ENCODE measurements at regions not wholly inside any gene's neighbourhood (a gene's known extent, or its start where the extent isn't known, plus 50 kb on each side); places are given as distances from the start of the nearest gene placed in this dataset.
A peak's percentile ranks its signal among the peaks of the same experiment; 100 is the strongest.

- H3K9me3 ChIP-seq (ENCODE audit: insufficient read depth in 2 of 2, low read depth in 1 of 2, low read length in 1 of 2): peaks cover 0 to 6% of the 10 kb centered on the region in 2 experiments; a peak in 1 of 4 replicates
- no peak overlapping the region for H4K91ac ChIP-seq (replicated peaks; ENCODE audit: insufficient read length, low read length)
- H3K56ac ChIP-seq (replicated peaks; ENCODE audit: insufficient read length, low read depth, low read length): no peak overlapping the region
- no peak overlapping the region for H3K18ac ChIP-seq (ENCODE audit: extremely low read depth, low read length)
- no peak overlapping the region for H2BK15ac ChIP-seq (ENCODE audit: low read length)
- no peak overlapping the region for H2AK5ac ChIP-seq (ENCODE audit: low read depth, low read length)
- 96% methylated on average over 12 of the region's 12 CpGs; no CpG with 5 or more reads in 1 of the 2 experiments for whole genome bisulfite sequencing, 2 experiments (ENCODE audit: extremely low coverage in 1 of 2, insufficient coverage in 1 of 2, insufficient read length in 1 of 2, insufficient replicate concordance in 2 of 2, low coverage in 1 of 2, low lambda C conversion rate in 2 of 2, missing lambda C conversion rate in 1 of 2)
- H2BK120ac ChIP-seq (replicated peaks; ENCODE audit: low read depth, low read length): no peak overlapping the region
- no peaks in the 10 kb centered on the region for H3K79me2 ChIP-seq (ENCODE audit: control insufficient read depth in 1 of 2, insufficient read depth in 2 of 2, low read length in 2 of 2)
- no peak overlapping the region for H4K5ac ChIP-seq (ENCODE audit: insufficient read length, low read depth, low read length)
- H3K79me1 ChIP-seq (ENCODE audit: low read depth, low read length): no peaks in the 10 kb centered on the region
- CTCF ChIA-PET (ENCODE audit: partially characterized antibody): interaction anchor here (1.0 to 1.4 kb wide), 2 partner anchors 233 to 304 kb away, joined by 3 read pairs; no protein-coding TSS in a partner anchor
- POLR2A ChIA-PET (ENCODE audit: partially characterized antibody): no interaction called here
- FAIRE-seq (no peak), DNase-seq (ENCODE audit: low read depth in 1 of 2, low spot score in 2 of 2) (no peak)
- H2BK12ac ChIP-seq (ENCODE audit: low read depth, low read length): no peak overlapping the region
- H3K4me3 ChIP-seq (ENCODE audit: extremely low read depth in 1 of 4, insufficient read depth in 2 of 4, low read depth in 3 of 4, low read length in 4 of 4): no peak overlapping the region
- no peaks in the 10 kb centered on the region for H4K20me1 ChIP-seq (replicated peaks in 1 of 2; ENCODE audit: control insufficient read depth in 1 of 2, insufficient read depth in 2 of 2, low read length in 2 of 2)
- no peaks in the 10 kb centered on the region for H3K23me2 ChIP-seq (ENCODE audit: low read depth, low read length)
- no peaks in the 10 kb centered on the region for H3K4me1 ChIP-seq (replicated peaks in 1 of 4; ENCODE audit: control insufficient read depth in 3 of 4, insufficient read depth in 4 of 4, low read length in 3 of 4)
- no peak overlapping the region for H3K23ac ChIP-seq (ENCODE audit: insufficient read length)
- H3K27ac ChIP-seq (ENCODE audit: low read depth, low read length): no peak overlapping the region
- 0 out of 2 replicates have a peak overlapping the region, but pooled peaks have one; percentile 51 for H2AFZ ChIP-seq (ENCODE audit: low read length)
- H2BK20ac ChIP-seq (ENCODE audit: low read length): no peak overlapping the region
- peaks cover 0 to 2% (median 0%) of the 10 kb centered on the region in 4 experiments; a peak in 1 of 7 replicates for H3K27me3 ChIP-seq (replicated peaks in 1 of 4; ENCODE audit: control insufficient read depth in 3 of 4, extremely low read depth in 1 of 4, insufficient read depth in 3 of 4, low read length in 3 of 4)
- H3K9ac ChIP-seq (replicated peaks in 1 of 4; ENCODE audit: extremely low read depth in 1 of 4, low read depth in 3 of 4, low read length in 3 of 4): no peak overlapping the region
- peaks cover 0 to 2% (median 0%) of the 10 kb centered on the region in 4 experiments; a peak in 1 of 8 replicates for H3K36me3 ChIP-seq (ENCODE audit: control insufficient read depth in 2 of 4, insufficient read depth in 4 of 4, low read length in 3 of 4)
- H3K14ac ChIP-seq (ENCODE audit: insufficient read length): no peak overlapping the region
- H3K4me2 ChIP-seq (ENCODE audit: insufficient read depth in 1 of 2, low read depth in 2 of 2, low read length in 2 of 2): no peak overlapping the region
- no peak overlapping the region for H2BK5ac ChIP-seq (ENCODE audit: low read depth, low read length)
- no peak overlapping the region for H3K4ac ChIP-seq (replicated peaks; ENCODE audit: insufficient read length, low read depth, low read length)
- no peak overlapping the region for H4K8ac ChIP-seq (ENCODE audit: extremely low read depth, insufficient read depth, low read length)
- no peak for TF ChIP-seq POU5F1 (IDR thresholded peaks at IDR 0.05; ENCODE audit: low read depth, low read length)
- no peak for TF ChIP-seq GABPA (IDR thresholded peaks at IDR 0.05; ENCODE audit: borderline replicate concordance, insufficient read depth, low read length)
- TF ChIP-seq TAF7 (optimal IDR thresholded peaks at IDR 0.05; ENCODE audit: borderline replicate concordance, low read depth, low read length): no peak
- no peak for TF ChIP-seq BCL11A (IDR thresholded peaks at IDR 0.05; ENCODE audit: low read depth in 2 of 2, low read length in 2 of 2)
- no peak for TF ChIP-seq SUZ12 (IDR thresholded peaks at IDR 0.05; ENCODE audit: low read length)
- TF ChIP-seq SP4 (IDR thresholded peaks at IDR 0.05; ENCODE audit: low read length): no peak
- no peak for TF ChIP-seq MAX (IDR thresholded peaks at IDR 0.05)
- TF ChIP-seq MAFK (IDR thresholded peaks at IDR 0.05; ENCODE audit: low read depth, low read length): no peak
- no peak for TF ChIP-seq CBX8 (IDR thresholded peaks at IDR 0.05; ENCODE audit: borderline replicate concordance, low read depth, low read length)
- TF ChIP-seq ATF2 (IDR thresholded peaks at IDR 0.05; ENCODE audit: low read length): no peak
- TF ChIP-seq RNF2 (IDR thresholded peaks at IDR 0.05; ENCODE audit: borderline replicate concordance, low read depth, low read length, missing control alignments, poor library complexity, severe bottlenecking): no peak
- TF ChIP-seq TCF12 (IDR thresholded peaks at IDR 0.05; ENCODE audit: low read depth, low read length): no peak
Observed at GRCh38 chr20:57959018-57959417, 249.2 kb upstream of the PMEPA1 start.

Measured in H1 (cell line).